GM12878 (cell line): ENCODE measurements at regions not wholly inside any gene's neighbourhood (a gene's known extent, or its start where the extent isn't known, plus 50 kb on each side); places are given as distances from the start of the nearest gene placed in this dataset.

Experiments used
- ATAC-seq: fragments of 200-7000 bp; cut with Tn5 transposase; 3 replicates; pipeline ENCODE4 v1.9.1; 2020; ENCODE audit warnings: mild to moderate bottlenecking, moderate library complexity
- BruUV-seq: library from RNA; stranded (reverse); fragments of 400-500 nt; replicated peaks from 2 replicates; lab custom pipeline; 2021; lab: Mats Ljungman, UMichigan
- CTCF ChIA-PET: fragments of 300-600 bp; sonication (Branson Sonifier 250); formaldehyde crosslinking; extraction: SDS; loops from one replicate; lab custom pipeline; 2021; ENCODE audit warnings: inconsistent platforms; lab: Yijun Ruan, JAX
- POLR2A ChIA-PET: fragments of 350-600 bp; formaldehyde crosslinking; extraction: SDS; loops from one replicate; lab custom pipeline; 2021; ENCODE audit warnings: inconsistent platforms; lab: Charles Lee
- RAD21 ChIA-PET: fragments of 300-600 bp; sonication (Branson Sonifier 250); formaldehyde crosslinking; loops from one replicate; lab custom pipeline; 2023; ENCODE audit warnings: antibody characterized with exemption; ENCODE audit not compliant: unreplicated experiment; lab: Charles Lee
- SMC1A ChIA-PET: fragments of 300-600 bp; sonication (Branson Sonifier 250); formaldehyde crosslinking; loops from one replicate; lab custom pipeline; 2023; ENCODE audit not compliant: unreplicated experiment, uncharacterized antibody; lab: Charles Lee
- DNase-seq: peaks from one replicate; pipeline ENCODE4 v3.0.0-alpha.2; 2011; ENCODE audit warnings: low read depth, low spot score
- FAIRE-seq: peaks from 3 replicates; lab custom pipeline; 2011; peaks lifted over from hg19 to GRCh38; lab: Jason Lieb, UNC
- H2AFZ ChIP-seq: 2 replicates; pipeline ENCODE4 v1.6.0; 2011; ENCODE audit warnings: low read depth, low read length, control low read depth; ENCODE audit not compliant: control insufficient read depth
- H3K27ac ChIP-seq: 2 replicates; pipeline ENCODE4 v1.5.1; 2011; ENCODE audit warnings: control low read depth; ENCODE audit not compliant: control insufficient read depth, insufficient read depth
- H3K27me3 ChIP-seq, 2 experiments: replicated peaks in 1 of 2; 2 replicates each; pipeline versions ENCODE4 v1.6.0 to v1.6.1; 2011; ENCODE audit warnings: low read length in 1 of 2; ENCODE audit not compliant: control insufficient read depth in 2 of 2, insufficient read depth in 2 of 2
- H3K36me3 ChIP-seq, 2 experiments: 2 replicates each; pipeline ENCODE4 v1.5.1; 2011; ENCODE audit warnings: low read length in 1 of 2; ENCODE audit not compliant: control insufficient read depth in 2 of 2, insufficient read depth in 2 of 2
- H3K4me1 ChIP-seq: 2 replicates; pipeline ENCODE4 v1.6.1; 2011; ENCODE audit warnings: mild to moderate bottlenecking, low read length, moderate library complexity, mixed read lengths; ENCODE audit not compliant: control insufficient read depth, insufficient read depth
- H3K4me2 ChIP-seq: 2 replicates; pipeline ENCODE4 v1.6.0; 2011; ENCODE audit warnings: control low read depth; ENCODE audit not compliant: control insufficient read depth, insufficient read depth
- H3K4me3 ChIP-seq: fragments of 200-600 bp; sonication (generic); 2 replicates; pipeline ENCODE4 v1.5.1; 2016
- H3K79me2 ChIP-seq: 2 replicates; pipeline ENCODE4 v1.6.0; 2011; ENCODE audit warnings: low read length; ENCODE audit not compliant: control insufficient read depth, insufficient read depth
- H3K9ac ChIP-seq: 2 replicates; pipeline ENCODE4 v1.8.0; 2011; ENCODE audit warnings: low read length, control low read depth, mixed read lengths; ENCODE audit not compliant: control insufficient read depth, insufficient read depth
- H3K9me3 ChIP-seq: replicated peaks from 3 replicates; pipeline ENCODE4 v1.5.1; 2011; ENCODE audit warnings: mild to moderate bottlenecking, low read length; ENCODE audit not compliant: control insufficient read depth, insufficient read depth
- H4K20me1 ChIP-seq: 2 replicates; pipeline ENCODE4 v1.6.0; 2011; ENCODE audit not compliant: control insufficient read depth, insufficient read depth
- IRF4 ChIP-seq: IDR thresholded peaks from 2 replicates; pipeline ENCODE4 v1.6.1; 2011; ENCODE audit warnings: low read depth, low read length
- ZZZ3 ChIP-seq: IDR thresholded peaks from 2 replicates; pipeline ENCODE4 v1.6.1; 2011; ENCODE audit warnings: low read depth; ENCODE audit not compliant: control insufficient read depth, insufficient read length
- WGBS: methylation state at CpG from one replicate; pipeline ENCODE4 v1.1.6; 2016; ENCODE audit warnings: low lambda C conversion rate; ENCODE audit not compliant: insufficient replicate concordance, insufficient coverage; ENCODE audit errors: missing lambda C conversion rate; 5-methylcytosine and 5-hydroxymethylcytosine counted together
- in situ Hi-C: fragments of 300-500 bp; cut with MboI; formaldehyde crosslinking; loops from 9 replicates; pipeline ENCODE4 v1.14.3; 2018; ENCODE audit warnings: mixed read lengths
- intact Hi-C: fragments of 100-400 bp; cut with micrococcal nuclease; formaldehyde crosslinking; loops from one replicate; pipeline ENCODE4 v1.14.2; 2022; ENCODE audit not compliant: unreplicated experiment
- TF ChIP-seq, protein P1 (sequence below): IDR thresholded peaks from 2 replicates; pipeline ENCODE4 v1.6.1; 2011; ENCODE audit warnings: low read depth, low read length, improper control_type of control experiment, borderline replicate concordance
- TF ChIP-seq, protein P2 (sequence below): fragments of 450-650 bp; IDR thresholded peaks from 2 replicates; pipeline ENCODE4 v1.6.1; 2016; ENCODE audit warnings: mild to moderate bottlenecking
- TF ChIP-seq, protein P3 (sequence below): IDR thresholded peaks from 2 replicates; pipeline ENCODE4 v1.6.1; 2011; ENCODE audit warnings: borderline replicate concordance, low read depth, mild to moderate bottlenecking, moderate library complexity, low read length; ENCODE audit not compliant: insufficient read depth, poor library complexity, severe bottlenecking

DNA sequence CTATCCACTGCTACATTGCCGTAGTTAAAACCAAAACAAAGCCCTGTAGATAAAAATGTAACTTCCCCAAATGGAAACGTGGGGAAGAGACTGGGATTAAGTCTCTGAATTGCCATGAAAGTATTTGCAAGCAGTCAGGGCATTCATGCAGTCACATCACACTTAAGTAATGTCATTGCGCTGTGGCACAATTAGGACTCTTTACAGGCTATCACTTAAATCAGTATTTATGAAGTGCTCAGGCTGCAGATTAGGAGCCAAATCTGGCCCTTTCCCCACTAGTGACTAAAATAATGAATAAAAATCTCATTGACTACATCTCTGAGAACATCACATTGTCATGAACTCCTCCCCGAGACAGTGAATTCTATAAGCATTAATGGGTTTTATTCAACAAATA lies 300.9 kb downstream of the ICOS start (continued):
- TF ChIP-seq, protein P1, sequence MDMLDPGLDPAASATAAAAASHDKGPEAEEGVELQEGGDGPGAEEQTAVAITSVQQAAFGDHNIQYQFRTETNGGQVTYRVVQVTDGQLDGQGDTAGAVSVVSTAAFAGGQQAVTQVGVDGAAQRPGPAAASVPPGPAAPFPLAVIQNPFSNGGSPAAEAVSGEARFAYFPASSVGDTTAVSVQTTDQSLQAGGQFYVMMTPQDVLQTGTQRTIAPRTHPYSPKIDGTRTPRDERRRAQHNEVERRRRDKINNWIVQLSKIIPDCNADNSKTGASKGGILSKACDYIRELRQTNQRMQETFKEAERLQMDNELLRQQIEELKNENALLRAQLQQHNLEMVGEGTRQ = no peak

DNA sequence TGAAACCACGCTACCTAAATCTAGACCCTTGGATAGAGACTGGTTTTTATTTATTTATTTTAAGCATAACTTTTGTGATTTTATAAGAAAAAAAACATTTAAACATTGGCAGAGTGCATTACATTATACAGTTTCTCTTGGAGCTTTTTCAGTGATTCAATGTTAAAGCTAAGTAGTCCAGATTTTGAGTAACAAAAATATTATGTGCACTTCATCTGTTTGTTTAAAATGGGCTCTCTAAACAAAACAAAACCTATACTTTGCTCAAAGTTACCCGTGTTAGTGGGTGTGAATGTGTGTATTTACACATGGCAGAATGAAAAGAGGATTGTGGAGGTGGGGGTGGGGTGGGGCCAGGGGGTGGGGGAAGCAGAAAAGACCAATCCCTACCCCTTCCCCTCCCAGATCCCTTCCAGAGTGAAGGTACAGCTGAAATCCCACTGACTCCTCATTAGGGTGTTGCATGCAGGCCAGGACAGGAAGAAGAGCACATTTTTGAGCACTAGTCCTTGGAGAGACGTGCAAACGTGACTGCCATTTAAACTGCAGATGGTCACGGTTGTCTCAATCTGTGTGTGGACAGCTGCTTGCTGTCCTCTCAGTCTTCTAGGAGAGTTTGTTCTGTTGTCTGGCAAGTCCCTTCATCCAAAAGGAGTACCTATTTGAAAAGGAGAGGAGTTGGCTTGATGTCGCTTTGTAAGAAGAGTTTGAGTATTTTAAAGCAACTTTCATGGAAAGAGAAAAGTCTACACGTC lies 303.0 kb downstream of the ICOS start:
- Histone ChIP-seq H3K27ac (no peak overlapping the region), H3K4me2 (no peak overlapping the region), H3K79me2 (no peaks in the 10 kb centered on the region), H3K36me3 (no peaks in the 10 kb centered on the region), H3K4me3 (no peak overlapping the region), H3K27me3 (no peaks in the 10 kb centered on the region), H2AFZ (no peak overlapping the region), H3K9ac (no peak overlapping the region), H3K9me3 (no peaks in the 10 kb centered on the region), H4K20me1 (no peaks in the 10 kb centered on the region), H3K4me1 (no peaks in the 10 kb centered on the region)
- in situ Hi-C loops = no loop called here
- ChIA-PET SMC1A (no interaction called here), RAD21 (no interaction called here), POLR2A (no interaction called here), CTCF (interaction anchor here (1.3 kb wide), 1 partner anchor 21 kb away, joined by 6 read pairs; no protein-coding TSS in a partner anchor)
- ATAC-seq (no peak), DNase-seq (no peak), FAIRE-seq (no peak)
- TF ChIP-seq, protein P2, sequence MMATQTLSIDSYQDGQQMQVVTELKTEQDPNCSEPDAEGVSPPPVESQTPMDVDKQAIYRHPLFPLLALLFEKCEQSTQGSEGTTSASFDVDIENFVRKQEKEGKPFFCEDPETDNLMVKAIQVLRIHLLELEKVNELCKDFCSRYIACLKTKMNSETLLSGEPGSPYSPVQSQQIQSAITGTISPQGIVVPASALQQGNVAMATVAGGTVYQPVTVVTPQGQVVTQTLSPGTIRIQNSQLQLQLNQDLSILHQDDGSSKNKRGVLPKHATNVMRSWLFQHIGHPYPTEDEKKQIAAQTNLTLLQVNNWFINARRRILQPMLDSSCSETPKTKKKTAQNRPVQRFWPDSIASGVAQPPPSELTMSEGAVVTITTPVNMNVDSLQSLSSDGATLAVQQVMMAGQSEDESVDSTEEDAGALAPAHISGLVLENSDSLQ = no peak
- TF ChIP-seq ZZZ3 (no peak), IRF4 (no peak)
- TF ChIP-seq, protein P3, sequence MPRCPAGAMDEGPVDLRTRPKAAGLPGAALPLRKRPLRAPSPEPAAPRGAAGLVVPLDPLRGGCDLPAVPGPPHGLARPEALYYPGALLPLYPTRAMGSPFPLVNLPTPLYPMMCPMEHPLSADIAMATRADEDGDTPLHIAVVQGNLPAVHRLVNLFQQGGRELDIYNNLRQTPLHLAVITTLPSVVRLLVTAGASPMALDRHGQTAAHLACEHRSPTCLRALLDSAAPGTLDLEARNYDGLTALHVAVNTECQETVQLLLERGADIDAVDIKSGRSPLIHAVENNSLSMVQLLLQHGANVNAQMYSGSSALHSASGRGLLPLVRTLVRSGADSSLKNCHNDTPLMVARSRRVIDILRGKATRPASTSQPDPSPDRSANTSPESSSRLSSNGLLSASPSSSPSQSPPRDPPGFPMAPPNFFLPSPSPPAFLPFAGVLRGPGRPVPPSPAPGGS = no peak
- intact Hi-C loops = no loop called here
- 8% methylated on average over 7 of the region's 7 CpGs for WGBS
- no TSS peak for BruUV-seq
